Right atrium auricular region (tissue), 2 donors: ENCODE measurements at regions not wholly inside any gene's neighbourhood (a gene's known extent, or its start where the extent isn't known, plus 50 kb on each side); places are given as distances from the start of the nearest gene placed in this dataset.

ENCODE experiments used
- DNase-seq: peaks from one replicate; pipeline ENCODE4 v3.0.0-alpha.2; 2019; ENCODE audit warnings: low spot score
- H3K27ac ChIP-seq, 2 donors: fragments of 200-600 bp; sonication (generic); 1 replicate in 1 of 2; 2 replicates in 1 of 2; pipeline ENCODE4 v1.5.1; 2016 to 2019
- H3K27me3 ChIP-seq, 2 donors: fragments of 200-600 bp; sonication (generic); one replicate each; pipeline versions ENCODE4 v1.5.1 to v1.6.0; 2017 to 2019
- H3K36me3 ChIP-seq: fragments of 200-600 bp; sonication (generic); one replicate; pipeline ENCODE4 v1.5.1; 2016
- H3K4me1 ChIP-seq, 2 donors: fragments of 200-600 bp; sonication (generic); one replicate each; pipeline versions ENCODE4 v1.5.1 to v1.6.0; 2017 to 2019
- H3K4me3 ChIP-seq, 2 donors: fragments of 200-600 bp; sonication (generic); 1 replicate in 1 of 2; 2 replicates in 1 of 2; pipeline ENCODE4 v1.5.1; 2017 to 2019; ENCODE audit warnings: mild to moderate bottlenecking in 1 of 2, moderate library complexity in 1 of 2
- H3K9me3 ChIP-seq, 2 donors: fragments of 200-600 bp; sonication (generic); one replicate each; pipeline ENCODE4 v1.5.1; 2019
- CTCF ChIP-seq, 2 donors: fragments of 200-600 bp; sonication (generic); IDR thresholded peaks; one replicate each; pipeline ENCODE4 v1.5.1; 2019; ENCODE audit warnings: antibody characterized with exemption in 2 of 2

DNA sequence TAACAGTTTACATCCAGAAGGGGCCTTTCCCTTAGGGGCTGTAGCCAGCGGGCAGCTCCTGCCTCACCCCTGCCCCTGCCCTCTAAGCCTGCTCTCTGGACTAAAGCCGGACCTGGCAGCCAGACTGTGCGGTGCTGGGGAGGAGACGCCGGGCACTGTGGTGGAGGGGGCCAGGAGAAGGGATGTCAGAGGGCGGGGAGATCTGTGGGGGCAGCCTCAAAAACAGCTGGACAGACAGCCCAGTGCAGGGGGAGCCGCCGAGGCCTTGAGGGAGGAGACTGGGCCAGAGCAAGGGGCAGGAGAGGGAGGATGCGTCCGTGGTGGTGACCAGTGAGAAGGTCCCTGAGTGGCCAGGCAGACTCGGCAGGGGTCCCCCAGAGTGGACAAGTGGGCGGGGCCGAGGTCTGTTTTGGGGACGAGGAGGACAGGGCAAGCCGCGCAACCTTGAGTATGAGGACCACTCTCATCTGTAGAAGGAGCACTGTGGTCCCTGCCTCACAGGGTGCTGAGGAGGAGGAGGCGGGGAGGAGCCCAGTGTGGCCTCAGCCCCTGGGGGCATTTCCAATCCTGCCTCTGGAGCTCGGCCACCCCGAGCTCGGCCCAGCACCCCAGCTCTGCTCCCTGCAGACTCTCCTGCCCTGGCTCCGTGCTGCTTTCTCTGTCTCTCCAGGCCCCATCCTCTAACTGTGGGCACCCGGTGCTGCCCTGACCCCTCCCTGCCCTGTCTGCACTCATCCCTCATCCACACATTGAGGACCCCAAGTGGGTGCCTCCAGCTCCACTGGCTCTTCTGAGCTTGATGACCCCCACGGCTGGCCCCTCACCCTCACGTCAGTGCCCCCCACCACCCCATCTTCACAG is 59.2 kb upstream of the NKX1-1 start:
- no peaks in the 10 kb centered on the region for H3K36me3 ChIP-seq
- H3K9me3 ChIP-seq = no peaks in the 10 kb centered on the region
- H3K4me1 ChIP-seq = no peaks in the 10 kb centered on the region
- no peak for DNase-seq
- H3K27me3 ChIP-seq = no peaks in the 10 kb centered on the region
- no peak for TF ChIP-seq CTCF (IDR thresholded peaks at IDR 0.05)
- no peak overlapping the region for H3K27ac ChIP-seq
- H3K4me3 ChIP-seq = no peak overlapping the region

DNA sequence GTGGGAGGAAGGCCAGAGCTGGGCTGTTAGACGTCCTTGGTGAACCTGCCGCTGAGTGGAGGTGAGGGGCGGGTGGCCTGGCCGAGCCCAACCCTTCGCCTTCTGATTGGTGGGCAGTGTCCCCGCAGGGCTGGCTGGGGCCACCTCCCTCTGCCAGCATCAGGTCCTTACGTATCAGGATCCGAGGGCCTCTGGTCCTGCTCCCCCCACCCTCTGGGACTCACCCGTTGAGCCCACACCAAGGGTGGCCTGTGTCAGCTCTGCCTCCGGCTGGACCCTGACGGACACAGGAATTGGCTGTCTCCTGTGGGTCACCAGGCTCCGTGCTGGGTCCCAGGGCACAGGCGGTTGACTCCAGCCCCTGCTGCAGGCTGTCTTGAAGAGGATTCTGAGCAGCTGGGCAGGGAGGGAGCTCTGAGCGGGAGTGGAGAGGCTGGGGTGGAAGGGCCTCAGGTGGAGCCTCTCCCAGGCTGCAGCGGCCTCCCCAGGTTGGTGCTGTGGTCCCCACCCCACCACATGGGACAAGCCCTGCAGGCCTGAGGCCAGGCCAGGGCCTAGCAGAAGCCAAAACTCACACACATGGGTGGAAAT is 58.4 kb upstream of the NKX1-1 start:
- DNase-seq = no peak
- TF ChIP-seq CTCF (IDR thresholded peaks at IDR 0.05) = no peak
- H3K27ac ChIP-seq = no peak overlapping the region
- H3K4me3 ChIP-seq = no peak overlapping the region
- no peaks in the 10 kb centered on the region for H3K36me3 ChIP-seq
- no peaks in the 10 kb centered on the region for H3K27me3 ChIP-seq
- H3K9me3 ChIP-seq = no peaks in the 10 kb centered on the region
- H3K4me1 ChIP-seq = no peaks in the 10 kb centered on the region

- H3K4me1 ChIP-seq = no peaks in the 10 kb centered on the region
- no peak overlapping the region for H3K4me3 ChIP-seq
- DNase-seq = no peak
- no peaks in the 10 kb centered on the region for H3K27me3 ChIP-seq
- no peaks in the 10 kb centered on the region for H3K36me3 ChIP-seq
- no peak for TF ChIP-seq CTCF (IDR thresholded peaks at IDR 0.05)
- H3K9me3 ChIP-seq = no peaks in the 10 kb centered on the region
- H3K27ac ChIP-seq = no peak overlapping the region
These were observed 57.8 kb upstream of the NKX1-1 start for GRCh38 chr4:1463927-1464540.

- Histone ChIP-seq H3K36me3 (no peaks in the 10 kb centered on the region), H3K4me1 (no peaks in the 10 kb centered on the region), H3K27me3 (no peaks in the 10 kb centered on the region), H3K27ac (no peak overlapping the region), H3K9me3 (no peaks in the 10 kb centered on the region), H3K4me3 (no peak overlapping the region)
- DNase-seq = no peak
- no peak for TF ChIP-seq CTCF (IDR thresholded peaks at IDR 0.05)
These were observed 57.1 kb upstream of the NKX1-1 start for GRCh38 chr4:1463088-1463926.

GRCh38 chr4:1462768-1463075 is 56.5 kb upstream of the NKX1-1 start:
- no peak for DNase-seq
- no peak for TF ChIP-seq CTCF (IDR thresholded peaks at IDR 0.05)
- Histone ChIP-seq H3K36me3 (no peaks in the 10 kb centered on the region), H3K27ac (no peak overlapping the region), H3K4me1 (no peaks in the 10 kb centered on the region), H3K27me3 (no peaks in the 10 kb centered on the region), H3K4me3 (no peak overlapping the region), H3K9me3 (no peaks in the 10 kb centered on the region)
